ENCODE measurements at regions not wholly inside any gene's neighbourhood (a gene's known extent, or its start where the extent isn't known, plus 50 kb on each side); places are given as distances from the start of the nearest gene placed in this dataset.

- TF ChIP-seq, protein P1, sequence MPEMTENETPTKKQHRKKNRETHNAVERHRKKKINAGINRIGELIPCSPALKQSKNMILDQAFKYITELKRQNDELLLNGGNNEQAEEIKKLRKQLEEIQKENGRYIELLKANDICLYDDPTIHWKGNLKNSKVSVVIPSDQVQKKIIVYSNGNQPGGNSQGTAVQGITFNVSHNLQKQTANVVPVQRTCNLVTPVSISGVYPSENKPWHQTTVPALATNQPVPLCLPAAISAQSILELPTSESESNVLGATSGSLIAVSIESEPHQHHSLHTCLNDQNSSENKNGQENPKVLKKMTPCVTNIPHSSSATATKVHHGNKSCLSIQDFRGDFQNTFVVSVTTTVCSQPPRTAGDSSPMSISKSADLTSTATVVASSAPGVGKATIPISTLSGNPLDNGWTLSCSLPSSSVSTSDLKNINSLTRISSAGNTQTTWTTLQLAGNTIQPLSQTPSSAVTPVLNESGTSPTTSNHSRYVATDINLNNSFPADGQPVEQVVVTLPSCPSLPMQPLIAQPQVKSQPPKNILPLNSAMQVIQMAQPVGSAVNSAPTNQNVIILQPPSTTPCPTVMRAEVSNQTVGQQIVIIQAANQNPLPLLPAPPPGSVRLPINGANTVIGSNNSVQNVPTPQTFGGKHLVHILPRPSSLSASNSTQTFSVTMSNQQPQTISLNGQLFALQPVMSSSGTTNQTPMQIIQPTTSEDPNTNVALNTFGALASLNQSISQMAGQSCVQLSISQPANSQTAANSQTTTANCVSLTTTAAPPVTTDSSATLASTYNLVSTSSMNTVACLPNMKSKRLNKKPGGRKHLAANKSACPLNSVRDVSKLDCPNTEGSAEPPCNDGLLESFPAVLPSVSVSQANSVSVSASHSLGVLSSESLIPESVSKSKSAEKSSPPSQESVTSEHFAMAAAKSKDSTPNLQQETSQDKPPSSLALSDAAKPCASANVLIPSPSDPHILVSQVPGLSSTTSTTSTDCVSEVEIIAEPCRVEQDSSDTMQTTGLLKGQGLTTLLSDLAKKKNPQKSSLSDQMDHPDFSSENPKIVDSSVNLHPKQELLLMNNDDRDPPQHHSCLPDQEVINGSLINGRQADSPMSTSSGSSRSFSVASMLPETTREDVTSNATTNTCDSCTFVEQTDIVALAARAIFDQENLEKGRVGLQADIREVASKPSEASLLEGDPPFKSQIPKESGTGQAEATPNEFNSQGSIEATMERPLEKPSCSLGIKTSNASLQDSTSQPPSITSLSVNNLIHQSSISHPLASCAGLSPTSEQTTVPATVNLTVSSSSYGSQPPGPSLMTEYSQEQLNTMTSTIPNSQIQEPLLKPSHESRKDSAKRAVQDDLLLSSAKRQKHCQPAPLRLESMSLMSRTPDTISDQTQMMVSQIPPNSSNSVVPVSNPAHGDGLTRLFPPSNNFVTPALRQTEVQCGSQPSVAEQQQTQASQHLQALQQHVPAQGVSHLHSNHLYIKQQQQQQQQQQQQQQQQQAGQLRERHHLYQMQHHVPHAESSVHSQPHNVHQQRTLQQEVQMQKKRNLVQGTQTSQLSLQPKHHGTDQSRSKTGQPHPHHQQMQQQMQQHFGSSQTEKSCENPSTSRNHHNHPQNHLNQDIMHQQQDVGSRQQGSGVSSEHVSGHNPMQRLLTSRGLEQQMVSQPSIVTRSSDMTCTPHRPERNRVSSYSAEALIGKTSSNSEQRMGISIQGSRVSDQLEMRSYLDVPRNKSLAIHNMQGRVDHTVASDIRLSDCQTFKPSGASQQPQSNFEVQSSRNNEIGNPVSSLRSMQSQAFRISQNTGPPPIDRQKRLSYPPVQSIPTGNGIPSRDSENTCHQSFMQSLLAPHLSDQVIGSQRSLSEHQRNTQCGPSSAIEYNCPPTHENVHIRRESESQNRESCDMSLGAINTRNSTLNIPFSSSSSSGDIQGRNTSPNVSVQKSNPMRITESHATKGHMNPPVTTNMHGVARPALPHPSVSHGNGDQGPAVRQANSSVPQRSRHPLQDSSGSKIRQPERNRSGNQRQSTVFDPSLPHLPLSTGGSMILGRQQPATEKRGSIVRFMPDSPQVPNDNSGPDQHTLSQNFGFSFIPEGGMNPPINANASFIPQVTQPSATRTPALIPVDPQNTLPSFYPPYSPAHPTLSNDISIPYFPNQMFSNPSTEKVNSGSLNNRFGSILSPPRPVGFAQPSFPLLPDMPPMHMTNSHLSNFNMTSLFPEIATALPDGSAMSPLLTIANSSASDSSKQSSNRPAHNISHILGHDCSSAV (CRISPR knock-in tag; IDR thresholded peaks at IDR 0.05; ENCODE audit: borderline replicate concordance): no peak
- TF ChIP-seq LBX2 (CRISPR knock-in tag; IDR thresholded peaks at IDR 0.05; ENCODE audit: borderline replicate concordance) (no peak), ZNF225 (CRISPR knock-in tag; IDR thresholded peaks at IDR 0.05) (no peak), NAIF1 (CRISPR knock-in tag; IDR thresholded peaks at IDR 0.05; ENCODE audit: borderline replicate concordance) (no peak), KDM5A (IDR thresholded peaks at IDR 0.05; ENCODE audit: borderline replicate concordance, low read length) (no peak), ELK4 (CRISPR knock-in tag; IDR thresholded peaks at IDR 0.05; ENCODE audit: borderline replicate concordance) (no peak), ZNF205 (CRISPR knock-in tag; IDR thresholded peaks at IDR 0.05) (peak; percentile 19; the same call in 1 of the 2 replicates), HOXD1 (CRISPR knock-in tag; IDR thresholded peaks at IDR 0.05) (peak; percentile 95), ZNF576 (CRISPR knock-in tag; IDR thresholded peaks at IDR 0.05) (no peak), ZNF20 (CRISPR knock-in tag; IDR thresholded peaks at IDR 0.05) (no peak), GTF3A (CRISPR knock-in tag; conservative IDR thresholded peaks at IDR 0.05) (no peak), JUNB (CRISPR knock-in tag; IDR thresholded peaks at IDR 0.05; ENCODE audit: borderline replicate concordance) (peak; percentile 70; the same call in 1 of the 2 replicates), SETDB1 (CRISPR knock-in tag; IDR thresholded peaks at IDR 0.05; ENCODE audit: borderline replicate concordance) (no peak), ZNF768 (CRISPR knock-in tag; IDR thresholded peaks at IDR 0.05) (no peak), NR2F1 (CRISPR knock-in tag; IDR thresholded peaks at IDR 0.05) (no peak), ZBTB1 (CRISPR knock-in tag; IDR thresholded peaks at IDR 0.05; ENCODE audit: borderline replicate concordance) (no peak), PTBP1 (IDR thresholded peaks at IDR 0.05; ENCODE audit: low read depth, low read length, poor library complexity, severe bottlenecking) (no peak)
Measured at GRCh38 chr5:124599028-124599973, 147.1 kb downstream of the ZNF608 start (continued).
